ENCODE measurements at regions not wholly inside any gene's neighbourhood (a gene's known extent, or its start where the extent isn't known, plus 50 kb on each side); places are given as distances from the start of the nearest gene placed in this dataset.
A peak's percentile ranks its signal among the peaks of the same experiment; 100 is the strongest.

DNA sequence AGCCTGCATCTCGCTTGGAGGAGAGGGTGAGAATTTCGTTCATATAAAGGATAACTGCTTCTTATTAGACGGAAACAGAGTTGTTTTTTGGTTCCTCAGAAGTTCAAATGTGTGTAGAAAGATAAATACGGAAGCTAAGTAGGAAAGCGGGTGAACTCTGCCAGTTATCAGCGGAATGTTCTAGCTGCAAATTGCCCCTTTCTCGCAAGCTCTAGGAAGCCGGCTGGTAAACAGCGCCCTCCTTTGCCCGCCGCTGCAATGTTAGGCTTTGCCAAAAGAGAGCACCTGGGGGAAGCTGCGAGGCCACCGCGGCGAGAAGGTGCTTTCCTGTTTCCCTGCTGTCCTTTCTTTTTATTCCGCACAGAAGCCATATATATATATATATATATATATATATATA is 67.0 kb downstream of the IGLL5 start:
- Mint-ChIP-seq H3K27ac (ENCODE audit: low read depth, unreplicated experiment) (no peak overlapping the region), H3K9me3 (ENCODE audit: unreplicated experiment) (no peaks in the 10 kb centered on the region), H3K4me1 (ENCODE audit: insufficient read depth, unreplicated experiment) (no peaks in the 10 kb centered on the region), H3K4me3 (ENCODE audit: unreplicated experiment) (no peak overlapping the region), H3K27me3 (ENCODE audit: insufficient read depth, unreplicated experiment) (peaks cover 71% of the 10 kb centered on the region), H3K36me3 (ENCODE audit: insufficient read depth, unreplicated experiment) (no peaks in the 10 kb centered on the region)
- intact Hi-C loops (cut with micrococcal nuclease): loop anchor here (5.0 to 10.0 kb wide), 3 partner anchors 167 to 370 kb away; no protein-coding TSS in a partner anchor
- no TSS peak for BruUV-seq (replicated peaks)
- no peak for DNase-seq (ENCODE audit: unreplicated experiment)
- ChIA-PET POLR2A (no interaction called here), CTCF (interaction anchor here (0.6 to 8.1 kb wide), 15 partner anchors 12 to 932 kb away, joined by 3 to 94 read pairs (median 5); no protein-coding TSS in a partner anchor)
- TF ChIP-seq CTCF (IDR thresholded peaks at IDR 0.05; ENCODE audit: unreplicated experiment): no peak

DNA sequence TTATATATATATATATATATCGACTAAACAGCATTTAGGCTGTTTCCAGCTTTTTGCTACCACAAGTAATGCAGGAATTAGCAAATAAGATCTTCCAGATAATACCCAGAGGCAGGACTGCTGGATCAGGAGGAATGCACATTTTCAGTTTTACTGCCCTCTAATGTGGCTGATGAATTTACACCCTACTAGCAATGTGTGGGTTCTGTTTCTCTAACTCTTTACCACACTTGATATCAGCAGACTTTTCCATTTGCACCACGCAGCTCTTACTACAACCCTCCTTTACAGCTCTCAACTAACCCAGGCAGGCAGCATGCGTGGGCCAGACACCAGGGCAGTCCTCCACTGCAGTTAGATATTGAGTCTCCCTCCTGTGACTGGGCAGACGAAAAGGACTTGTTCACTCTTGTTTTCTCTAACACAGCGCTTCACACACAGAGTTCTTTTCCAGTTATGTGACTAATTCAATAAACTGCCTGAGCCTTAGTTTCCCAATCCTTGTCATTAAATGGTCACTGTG is 67.7 kb downstream of the IGLL5 start:
- intact Hi-C loops (cut with micrococcal nuclease): loop anchor here (5.0 to 10.0 kb wide), 3 partner anchors 168 to 371 kb away; no protein-coding TSS in a partner anchor
- Mint-ChIP-seq H3K27me3 (ENCODE audit: insufficient read depth, unreplicated experiment) (peaks cover 66% of the 10 kb centered on the region), H3K4me3 (ENCODE audit: unreplicated experiment) (no peak overlapping the region), H3K36me3 (ENCODE audit: insufficient read depth, unreplicated experiment) (no peaks in the 10 kb centered on the region), H3K9me3 (ENCODE audit: unreplicated experiment) (no peaks in the 10 kb centered on the region), H3K4me1 (ENCODE audit: insufficient read depth, unreplicated experiment) (no peaks in the 10 kb centered on the region), H3K27ac (ENCODE audit: low read depth, unreplicated experiment) (no peak overlapping the region)
- BruUV-seq (replicated peaks): no TSS peak
- no peak for DNase-seq (ENCODE audit: unreplicated experiment)
- ChIA-PET CTCF (interaction anchor here (0.5 to 8.1 kb wide), 35 partner anchors 8 to 944 kb away, joined by 3 to 160 read pairs (median 5); partner anchors contain the start of gene RSPH14), POLR2A (no interaction called here)
- TF ChIP-seq CTCF (IDR thresholded peaks at IDR 0.05; ENCODE audit: unreplicated experiment): no peak

DNA sequence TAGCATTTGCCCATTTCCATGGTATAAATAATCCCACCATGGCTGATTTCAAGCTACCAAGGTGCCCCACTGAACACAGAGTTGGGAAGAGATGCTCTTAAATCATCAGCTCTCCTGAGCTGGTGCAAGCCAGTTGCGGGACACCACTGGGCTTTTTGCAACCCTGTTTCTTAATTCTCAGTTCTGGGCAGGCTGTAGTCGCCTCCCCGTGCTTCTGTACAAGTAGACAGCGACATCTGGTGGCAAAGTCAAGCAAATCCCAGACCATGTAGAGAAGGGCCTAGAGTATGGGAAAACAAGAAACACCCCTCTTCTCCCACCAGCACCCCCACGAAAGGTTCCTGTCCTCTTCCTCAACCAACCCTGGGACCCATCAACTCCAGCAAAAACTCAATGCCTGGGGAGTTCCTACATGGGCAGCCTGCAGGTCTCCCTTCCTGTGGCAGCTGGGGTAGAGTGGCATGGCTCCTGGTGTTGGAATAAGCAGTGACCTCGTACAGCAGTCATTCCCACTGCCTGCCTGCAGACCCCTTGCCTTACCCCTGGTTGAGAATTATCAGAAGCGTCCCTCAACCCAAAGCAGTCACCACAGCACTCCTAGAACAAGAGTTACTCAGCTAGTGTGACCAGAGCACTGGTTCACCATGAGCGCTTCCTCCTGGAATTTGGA is 68.4 kb downstream of the IGLL5 start:
- no peaks in the 10 kb centered on the region for H3K36me3 Mint-ChIP-seq (ENCODE audit: insufficient read depth, unreplicated experiment)
- H3K27ac Mint-ChIP-seq (ENCODE audit: low read depth, unreplicated experiment): no peak overlapping the region
- peak; percentile 69 for DNase-seq (ENCODE audit: unreplicated experiment)
- peaks cover 2% of the 10 kb centered on the region for H3K9me3 Mint-ChIP-seq (ENCODE audit: unreplicated experiment)
- intact Hi-C loops (cut with micrococcal nuclease): loop anchor here (1.0 to 10.0 kb wide), 5 partner anchors 108 to 491 kb away; no protein-coding TSS in a partner anchor
- ChIA-PET CTCF (interaction anchor here (0.5 to 8.1 kb wide), 44 partner anchors 9 to 943 kb away, joined by 3 to 160 read pairs (median 4); partner anchors contain the start of gene RSPH14), POLR2A (no interaction called here)
- BruUV-seq (replicated peaks): no TSS peak
- peak; percentile 80 for TF ChIP-seq CTCF (IDR thresholded peaks at IDR 0.05; ENCODE audit: unreplicated experiment)
- H3K4me1 Mint-ChIP-seq (ENCODE audit: insufficient read depth, unreplicated experiment): no peaks in the 10 kb centered on the region
- peaks cover 59% of the 10 kb centered on the region for H3K27me3 Mint-ChIP-seq (ENCODE audit: insufficient read depth, unreplicated experiment)
- H3K4me3 Mint-ChIP-seq (ENCODE audit: unreplicated experiment): no peak overlapping the region

DNA sequence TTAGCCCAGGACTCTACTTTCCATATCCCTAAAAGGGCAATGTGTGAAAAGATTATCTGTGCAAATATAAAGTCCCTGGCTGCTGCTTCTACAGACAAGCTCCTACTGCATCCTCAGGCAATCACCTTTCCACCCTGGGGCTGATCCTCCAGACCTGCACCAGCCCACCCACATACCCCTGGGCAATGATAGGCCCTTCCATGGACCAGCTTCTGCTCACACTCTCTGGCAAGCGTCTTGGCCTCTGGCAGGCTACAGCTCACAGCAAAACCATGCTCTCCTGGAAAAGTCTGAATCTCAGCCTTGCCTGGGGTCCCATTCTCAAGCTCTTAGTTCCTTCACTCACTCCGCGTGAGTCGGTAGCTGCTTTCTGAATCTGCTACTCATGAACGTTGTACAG is 69.5 kb downstream of the IGLL5 start:
- no peak for TF ChIP-seq CTCF (IDR thresholded peaks at IDR 0.05; ENCODE audit: unreplicated experiment)
- Mint-ChIP-seq H3K9me3 (ENCODE audit: unreplicated experiment) (peaks cover 13% of the 10 kb centered on the region), H3K27ac (ENCODE audit: low read depth, unreplicated experiment) (no peak overlapping the region), H3K4me1 (ENCODE audit: insufficient read depth, unreplicated experiment) (no peaks in the 10 kb centered on the region), H3K27me3 (ENCODE audit: insufficient read depth, unreplicated experiment) (peaks cover 48% of the 10 kb centered on the region), H3K36me3 (ENCODE audit: insufficient read depth, unreplicated experiment) (no peaks in the 10 kb centered on the region), H3K4me3 (ENCODE audit: unreplicated experiment) (no peak overlapping the region)
- intact Hi-C loops (cut with micrococcal nuclease): loop anchor here (2.0 to 10.0 kb wide), 4 partner anchors 170 to 492 kb away; no protein-coding TSS in a partner anchor
- BruUV-seq (replicated peaks): no TSS peak
- DNase-seq (ENCODE audit: unreplicated experiment): no peak
- ChIA-PET POLR2A (no interaction called here), CTCF (interaction anchor here (0.5 to 8.1 kb wide), 47 partner anchors 10 to 928 kb away, joined by 3 to 160 read pairs (median 5); partner anchors contain the start of genes RAB36 and RSPH14)
